SK-N-SH (cell line): ENCODE measurements at regions not wholly inside any gene's neighbourhood (a gene's known extent, or its start where the extent isn't known, plus 50 kb on each side); places are given as distances from the start of the nearest gene placed in this dataset.

Source experiments
- CTCF ChIA-PET: fragments of 300-600, 350-600 bp; formaldehyde crosslinking; extraction: SDS; loops from one replicate; lab custom pipeline; 2021; lab: Yijun Ruan, JAX
- POLR2A ChIA-PET: fragments of 350-600 bp; sonication (Branson Sonifier 250); formaldehyde crosslinking; extraction: SDS; loops from one replicate; lab custom pipeline; 2020; ENCODE audit warnings: antibody characterized with exemption, inconsistent platforms; lab: Yijun Ruan, JAX
- DNase-seq: peaks from one replicate; pipeline ENCODE4 v3.0.0; 2012
- H2AFZ ChIP-seq: fragments of 200-600 bp; sonication (generic); 2 replicates; pipeline ENCODE4 v1.8.1; 2016; ENCODE audit warnings: antibody characterized with exemption, mild to moderate bottlenecking, low read depth
- H3F3A ChIP-seq: fragments of 200-600 bp; sonication (generic); replicated peaks from 2 replicates; pipeline ENCODE3; 2016; ENCODE audit warnings: antibody characterized with exemption, mild to moderate bottlenecking; ENCODE audit not compliant: insufficient read depth
- H3K27ac ChIP-seq, 2 experiments: fragments of 200-500 bp in 1 of 2; fragments of 200-600 bp in 1 of 2; sonication (Bioruptor generic) in 1 of 2; sonication (generic), shearing (Covaris generic) in 1 of 2; 2 replicates each; pipeline versions ENCODE4 v1.5.1 to v1.6.1; 2014 to 2016; ENCODE audit warnings: low read depth in 2 of 2, inconsistent platforms in 1 of 2, low read length in 1 of 2, mild to moderate bottlenecking in 1 of 2, mixed read lengths in 1 of 2
- H3K27me3 ChIP-seq: fragments of 200-600 bp; sonication (generic), shearing (Covaris generic); 2 replicates; pipeline ENCODE4 v1.6.1; 2016; ENCODE audit warnings: mixed run types; ENCODE audit not compliant: insufficient read depth
- H3K36me3 ChIP-seq, 2 experiments: fragments of 200-500 bp in 1 of 2; fragments of 200-600 bp in 1 of 2; sonication (Bioruptor generic) in 1 of 2; sonication (generic) in 1 of 2; replicated peaks in 1 of 2; 2 replicates each; pipeline versions ENCODE3 to v1.5.1; 2014 to 2016; ENCODE audit warnings: low read length in 1 of 2, mild to moderate bottlenecking in 1 of 2; ENCODE audit not compliant: insufficient read depth in 2 of 2, control insufficient read depth in 1 of 2
- H3K4me1 ChIP-seq, 2 experiments: fragments of 200-500 bp in 1 of 2; fragments of 200-600 bp in 1 of 2; sonication (Bioruptor generic) in 1 of 2; sonication (generic), shearing (Covaris generic) in 1 of 2; 2 replicates each; pipeline versions ENCODE4 v1.5.1 to v1.6.1; 2014 to 2016; ENCODE audit warnings: low read depth in 1 of 2, low read length in 1 of 2, mixed run types in 1 of 2; ENCODE audit not compliant: insufficient read depth in 2 of 2, control insufficient read depth in 1 of 2
- H3K4me2 ChIP-seq: fragments of 200-600 bp; sonication (generic), shearing (Covaris generic); 2 replicates; pipeline ENCODE4 v1.6.1; 2017; ENCODE audit warnings: mixed run types
- H3K4me3 ChIP-seq, 2 experiments: fragments of 200-500 bp in 1 of 2; fragments of 200-600 bp in 1 of 2; sonication (Bioruptor generic) in 1 of 2; sonication (generic), shearing (Covaris generic) in 1 of 2; 2 replicates each; pipeline versions ENCODE4 v1.5.1 to v1.8.1; 2014 to 2016; ENCODE audit warnings: low read depth in 2 of 2, inconsistent platforms in 1 of 2, low read length in 1 of 2, mild to moderate bottlenecking in 1 of 2, mixed read lengths in 1 of 2, moderate library complexity in 1 of 2
- H3K79me2 ChIP-seq: fragments of 200-600 bp; sonication (generic); 2 replicates; pipeline ENCODE4 v1.8.1; 2017; ENCODE audit warnings: mild to moderate bottlenecking; ENCODE audit not compliant: insufficient read depth
- H3K9ac ChIP-seq: fragments of 200-600 bp; sonication (generic); 2 replicates; pipeline ENCODE4 v1.6.1; 2017; ENCODE audit warnings: mixed run types
- H3K9me2 ChIP-seq: fragments of 200-600 bp; sonication (generic); 2 replicates; pipeline ENCODE4 v1.6.1; 2017; ENCODE audit warnings: mixed run types
- H3K9me3 ChIP-seq: fragments of 200-600 bp; sonication (generic); 2 replicates; pipeline ENCODE4 v1.6.1; 2017; ENCODE audit warnings: mixed run types, mild to moderate bottlenecking, moderate library complexity
- H4K20me1 ChIP-seq: fragments of 200-600 bp; sonication (generic); 2 replicates; pipeline ENCODE4 v1.6.1; 2017; ENCODE audit warnings: mild to moderate bottlenecking, mixed run types; ENCODE audit not compliant: insufficient read depth
- CHD2 ChIP-seq: fragments of 150-350 bp; IDR thresholded peaks from 2 replicates; pipeline ENCODE4 v1.6.1; 2018; ENCODE audit warnings: low read length; ENCODE audit not compliant: partially characterized antibody
- ELF1 ChIP-seq: IDR thresholded peaks from 2 replicates; pipeline ENCODE4 v1.4.0; 2012
- FOSL2 ChIP-seq: IDR thresholded peaks from 2 replicates; pipeline ENCODE4 v1.4.0; 2012; ENCODE audit warnings: low read depth, mild to moderate bottlenecking, moderate library complexity, borderline replicate concordance
- FOXJ3 ChIP-seq: sonication (generic); formaldehyde crosslinking; IDR thresholded peaks from 2 replicates; pipeline ENCODE4 v1.5.1; 2020; ENCODE audit warnings: mild to moderate bottlenecking, missing genetic modification reagents
- GATA2 ChIP-seq: sonication (generic); formaldehyde crosslinking; IDR thresholded peaks from 2 replicates; pipeline ENCODE4 v1.5.0; 2020; ENCODE audit warnings: mild to moderate bottlenecking, missing genetic modification reagents
- IRF3 ChIP-seq: fragments of 150-350 bp; IDR thresholded peaks from 2 replicates; pipeline ENCODE4 v1.6.1; 2016; ENCODE audit warnings: mild to moderate bottlenecking, low read depth, low read length
- MEF2A ChIP-seq: IDR thresholded peaks from 2 replicates; pipeline ENCODE4 v1.4.0; 2012; ENCODE audit warnings: low read depth, borderline replicate concordance
- NFIC ChIP-seq: IDR thresholded peaks from 2 replicates; pipeline ENCODE4 v1.4.0; 2012; ENCODE audit warnings: borderline replicate concordance
- POLR2AphosphoS5 ChIP-seq: IDR thresholded peaks from 2 replicates; pipeline ENCODE4 v1.6.1; 2012; ENCODE audit warnings: low read depth, low read length
- RAD21 ChIP-seq: IDR thresholded peaks from 2 replicates; pipeline ENCODE4 v1.6.1; 2012; ENCODE audit warnings: mild to moderate bottlenecking, low read length
- REST ChIP-seq: IDR thresholded peaks from 2 replicates; pipeline ENCODE4 v1.6.1; 2012; ENCODE audit warnings: mild to moderate bottlenecking, low read depth, low read length, moderate library complexity
- RFX5 ChIP-seq: IDR thresholded peaks from 2 replicates; pipeline ENCODE4 v1.6.1; 2012; ENCODE audit warnings: mild to moderate bottlenecking, improper control_type of control experiment, low read length
- SMC3 ChIP-seq: IDR thresholded peaks from 2 replicates; pipeline ENCODE4 v1.6.1; 2012; ENCODE audit warnings: low read depth, low read length, improper control_type of control experiment
- YY1 ChIP-seq: IDR thresholded peaks from 2 replicates; pipeline ENCODE4 v1.4.0; 2012; ENCODE audit warnings: low read depth, mild to moderate bottlenecking
- WGBS: methylation state at CpG from one replicate; pipeline ENCODE4 v1.1.6; 2017; ENCODE audit warnings: low lambda C conversion rate; 5-methylcytosine and 5-hydroxymethylcytosine counted together
- TF ChIP-seq, protein P1 (sequence below): IDR thresholded peaks from 2 replicates; pipeline ENCODE4 v1.4.0; 2012; ENCODE audit warnings: low read depth, borderline replicate concordance
- TF ChIP-seq, protein P2 (sequence below): IDR thresholded peaks from 2 replicates; pipeline ENCODE4 v1.4.0; 2012; ENCODE audit warnings: low read depth

GRCh38 chr2:9749546-9750223, 93.6 kb upstream of the TAF1B start:
- H3F3A ChIP-seq, result no peaks in the 10 kb centered on the region
- H3K36me3 ChIP-seq, result no peaks in the 10 kb centered on the region
- ChIA-PET POLR2A (no interaction called here), CTCF (interaction anchor here (1.1 to 2.5 kb wide), 4 partner anchors 10 to 43 kb away, joined by 3 to 11 read pairs (median 4); no protein-coding TSS in a partner anchor)
- no peaks in the 10 kb centered on the region for H4K20me1 ChIP-seq
- no peak overlapping the region for H3K9ac ChIP-seq
- no peak overlapping the region for H3K4me3 ChIP-seq
- no peaks in the 10 kb centered on the region for H3K9me2 ChIP-seq
- H2AFZ ChIP-seq, result no peak overlapping the region
- no peaks in the 10 kb centered on the region for H3K79me2 ChIP-seq
- TF ChIP-seq REST (no peak), POLR2AphosphoS5 (no peak), IRF3 (no peak), YY1 (no peak), FOSL2 (no peak), MEF2A (no peak), RAD21 (no peak), GATA2 (CRISPR knock-in tag) (no peak), SMC3 (no peak), NFIC (no peak), CHD2 (no peak), FOXJ3 (CRISPR knock-in tag) (no peak), RFX5 (no peak), ELF1 (no peak)
- TF ChIP-seq, protein P1, sequence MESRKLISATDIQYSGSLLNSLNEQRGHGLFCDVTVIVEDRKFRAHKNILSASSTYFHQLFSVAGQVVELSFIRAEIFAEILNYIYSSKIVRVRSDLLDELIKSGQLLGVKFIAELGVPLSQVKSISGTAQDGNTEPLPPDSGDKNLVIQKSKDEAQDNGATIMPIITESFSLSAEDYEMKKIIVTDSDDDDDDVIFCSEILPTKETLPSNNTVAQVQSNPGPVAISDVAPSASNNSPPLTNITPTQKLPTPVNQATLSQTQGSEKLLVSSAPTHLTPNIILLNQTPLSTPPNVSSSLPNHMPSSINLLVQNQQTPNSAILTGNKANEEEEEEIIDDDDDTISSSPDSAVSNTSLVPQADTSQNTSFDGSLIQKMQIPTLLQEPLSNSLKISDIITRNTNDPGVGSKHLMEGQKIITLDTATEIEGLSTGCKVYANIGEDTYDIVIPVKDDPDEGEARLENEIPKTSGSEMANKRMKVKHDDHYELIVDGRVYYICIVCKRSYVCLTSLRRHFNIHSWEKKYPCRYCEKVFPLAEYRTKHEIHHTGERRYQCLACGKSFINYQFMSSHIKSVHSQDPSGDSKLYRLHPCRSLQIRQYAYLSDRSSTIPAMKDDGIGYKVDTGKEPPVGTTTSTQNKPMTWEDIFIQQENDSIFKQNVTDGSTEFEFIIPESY, result no peak
- TF ChIP-seq, protein P2, sequence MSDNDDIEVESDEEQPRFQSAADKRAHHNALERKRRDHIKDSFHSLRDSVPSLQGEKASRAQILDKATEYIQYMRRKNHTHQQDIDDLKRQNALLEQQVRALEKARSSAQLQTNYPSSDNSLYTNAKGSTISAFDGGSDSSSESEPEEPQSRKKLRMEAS, result no peak
- H3K27ac ChIP-seq, result no peak overlapping the region
- no peak overlapping the region for H3K4me2 ChIP-seq
- H3K4me1 ChIP-seq, result peaks cover 17 to 20% of the 10 kb centered on the region in 2 experiments; a peak in 3 of 4 replicates
- no peaks in the 10 kb centered on the region for H3K9me3 ChIP-seq
- DNase-seq, result no peak
- H3K27me3 ChIP-seq, result no peaks in the 10 kb centered on the region
- 84% methylated on average over 9 of the region's 9 CpGs for WGBS
